ENCODE measurements at regions not wholly inside any gene's neighbourhood (a gene's known extent, or its start where the extent isn't known, plus 50 kb on each side); places are given as distances from the start of the nearest gene placed in this dataset.

GRCh38 chr10:44674536-44675386 lies 236.4 kb upstream of the TMEM72 start:
- DNase-seq, result no peak
- H3K4me1 Mint-ChIP-seq, result no peaks in the 10 kb centered on the region
- WGBS (ENCODE audit: insufficient coverage), result 100% methylated on average over 1 of the region's 6 CpGs
- CTCF ChIA-PET, result no interaction called here
- Histone ChIP-seq H3K9me3 (ENCODE audit: control extremely low read depth in 1 of 3, control insufficient read depth in 2 of 3, insufficient read depth in 1 of 3, low read length in 2 of 3) (no peaks in the 10 kb centered on the region), H3K27me3 (replicated peaks in 1 of 4; ENCODE audit: control extremely low read depth in 1 of 4, control insufficient read depth in 3 of 4, insufficient read depth in 4 of 4, low read length in 3 of 4) (no peaks in the 10 kb centered on the region), H3K36me3 (replicated peaks in 1 of 2; ENCODE audit: control extremely low read depth in 1 of 2, control insufficient read depth in 1 of 2, extremely low read depth in 1 of 2, insufficient read depth in 2 of 2, low read length in 1 of 2) (no peaks in the 10 kb centered on the region), H4K20me1 (ENCODE audit: control insufficient read depth, insufficient read depth, low read length, poor library complexity, severe bottlenecking) (no peaks in the 10 kb centered on the region), H3K9ac (ENCODE audit: low read length) (no peak overlapping the region), H2AFZ (ENCODE audit: insufficient read depth, low read depth, low read length, poor library complexity, severe bottlenecking) (no peak overlapping the region), H3K4me2 (replicated peaks; ENCODE audit: low read depth, low read length, poor library complexity, severe bottlenecking) (no peak overlapping the region), H3K79me2 (ENCODE audit: control insufficient read depth, insufficient read depth, low read length) (no peaks in the 10 kb centered on the region), H3K27ac (ENCODE audit: low read length in 2 of 2) (no peak overlapping the region), H3K4me3 (ENCODE audit: control extremely low read depth in 1 of 5, extremely low read depth in 1 of 5, insufficient read depth in 1 of 5, low read depth in 2 of 5, low read length in 4 of 5) (no peak overlapping the region), H3K4me1 (ENCODE audit: control insufficient read depth in 2 of 2, insufficient read depth in 2 of 2, low read length in 2 of 2) (no peaks in the 10 kb centered on the region)
- POLR2A ChIA-PET, result no interaction called here
- no peak overlapping the region for H3K4me3 Mint-ChIP-seq
- ATAC-seq (ENCODE audit: low read depth), result no peak
- H3K27ac Mint-ChIP-seq, result no peak overlapping the region
- H3K27me3 Mint-ChIP-seq, result peaks cover 5% of the 10 kb centered on the region
- intact Hi-C loops (cut with micrococcal nuclease), result no loop called here
- TF ChIP-seq CTCF (IDR thresholded peaks at IDR 0.05) (no peak), EZH2 (IDR thresholded peaks at IDR 0.05; ENCODE audit: borderline replicate concordance, insufficient read depth, low read depth, low read length, poor library complexity, severe bottlenecking) (no peak)
- no peaks in the 10 kb centered on the region for H3K9me3 Mint-ChIP-seq (ENCODE audit: insufficient read depth)

- no peak for ATAC-seq (ENCODE audit: low read depth)
- H3K27ac Mint-ChIP-seq, result no peak overlapping the region
- no peaks in the 10 kb centered on the region for H3K9me3 Mint-ChIP-seq (ENCODE audit: insufficient read depth)
- ChIA-PET POLR2A (no interaction called here), CTCF (no interaction called here)
- H3K4me1 ChIP-seq (ENCODE audit: control insufficient read depth in 2 of 2, insufficient read depth in 2 of 2, low read length in 2 of 2), result no peaks in the 10 kb centered on the region
- H3K4me3 ChIP-seq (ENCODE audit: control extremely low read depth in 1 of 5, extremely low read depth in 1 of 5, insufficient read depth in 1 of 5, low read depth in 2 of 5, low read length in 4 of 5), result no peak overlapping the region
- H3K9me3 ChIP-seq (ENCODE audit: control extremely low read depth in 1 of 3, control insufficient read depth in 2 of 3, insufficient read depth in 1 of 3, low read length in 2 of 3), result no peaks in the 10 kb centered on the region
- H3K4me3 Mint-ChIP-seq, result no peak overlapping the region
- no peak for TF ChIP-seq EZH2 (IDR thresholded peaks at IDR 0.05; ENCODE audit: borderline replicate concordance, insufficient read depth, low read depth, low read length, poor library complexity, severe bottlenecking)
- no peak for TF ChIP-seq CTCF (IDR thresholded peaks at IDR 0.05)
- no peak overlapping the region for H2AFZ ChIP-seq (ENCODE audit: insufficient read depth, low read depth, low read length, poor library complexity, severe bottlenecking)
- intact Hi-C loops (cut with micrococcal nuclease), result no loop called here
- no peaks in the 10 kb centered on the region for H3K27me3 ChIP-seq (replicated peaks in 1 of 4; ENCODE audit: control extremely low read depth in 1 of 4, control insufficient read depth in 3 of 4, insufficient read depth in 4 of 4, low read length in 3 of 4)
- H4K20me1 ChIP-seq (ENCODE audit: control insufficient read depth, insufficient read depth, low read length, poor library complexity, severe bottlenecking), result no peaks in the 10 kb centered on the region
- no peaks in the 10 kb centered on the region for H3K4me1 Mint-ChIP-seq
- no peak for DNase-seq
- H3K79me2 ChIP-seq (ENCODE audit: control insufficient read depth, insufficient read depth, low read length), result no peaks in the 10 kb centered on the region
- H3K36me3 ChIP-seq (replicated peaks in 1 of 2; ENCODE audit: control extremely low read depth in 1 of 2, control insufficient read depth in 1 of 2, extremely low read depth in 1 of 2, insufficient read depth in 2 of 2, low read length in 1 of 2), result no peaks in the 10 kb centered on the region
- no peaks in the 10 kb centered on the region for H3K27me3 Mint-ChIP-seq
- no peak overlapping the region for H3K4me2 ChIP-seq (replicated peaks; ENCODE audit: low read depth, low read length, poor library complexity, severe bottlenecking)
- no peak overlapping the region for H3K27ac ChIP-seq (ENCODE audit: low read length in 2 of 2)
- no CpG with 5 or more reads among the region's 2 CpGs for WGBS (ENCODE audit: insufficient coverage)
- no peak overlapping the region for H3K9ac ChIP-seq (ENCODE audit: low read length)
These were observed 235.7 kb upstream of the TMEM72 start for GRCh38 chr10:44675387-44675874.

Data from B cell (primary cell).